ENCODE measurements at regions not wholly inside any gene's neighbourhood (a gene's known extent, or its start where the extent isn't known, plus 50 kb on each side); places are given as distances from the start of the nearest gene placed in this dataset.

GRCh38 chr2:176725873-176726645 is 456.8 kb downstream of the MTX2 start:
- Mint-ChIP-seq H3K27ac (no peak overlapping the region), H3K9me3 (no peaks in the 10 kb centered on the region), H3K4me1 (no peaks in the 10 kb centered on the region), H3K27me3 (no peaks in the 10 kb centered on the region), H3K36me3 (no peaks in the 10 kb centered on the region), H3K4me3 (no peak overlapping the region)
- ATAC-seq (ENCODE audit: low read depth) (no peak), DNase-seq (no peak)
- POLR2A ChIA-PET = no interaction called here

DNA sequence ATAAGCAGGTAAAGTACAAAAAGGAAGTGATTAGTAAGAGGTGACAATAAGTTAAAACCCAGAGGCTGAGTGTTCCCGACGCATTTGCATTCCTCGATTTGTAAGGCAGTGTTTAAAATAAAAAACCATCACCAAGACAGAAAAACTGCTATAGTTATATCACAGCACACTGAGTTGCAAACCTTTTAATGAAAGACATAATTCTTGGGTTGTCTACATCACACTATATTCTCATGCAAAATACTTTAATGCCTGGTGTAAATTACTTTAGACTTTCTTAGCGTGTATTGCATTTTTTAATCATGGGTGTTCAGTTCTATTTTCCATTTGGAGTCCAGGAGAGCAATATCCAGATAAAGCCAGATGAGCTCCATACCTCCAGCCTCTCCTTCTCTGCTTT is 458.5 kb downstream of the MTX2 start:
- no peak overlapping the region for H3K4me3 Mint-ChIP-seq
- H3K36me3 Mint-ChIP-seq = no peaks in the 10 kb centered on the region
- H3K27ac Mint-ChIP-seq = no peak overlapping the region
- POLR2A ChIA-PET = no interaction called here
- DNase-seq = no peak
- no peaks in the 10 kb centered on the region for H3K27me3 Mint-ChIP-seq
- no peak for ATAC-seq (ENCODE audit: low read depth)
- no peaks in the 10 kb centered on the region for H3K9me3 Mint-ChIP-seq
- no peaks in the 10 kb centered on the region for H3K4me1 Mint-ChIP-seq

GRCh38 chr2:176729706-176730569 is 460.7 kb downstream of the MTX2 start:
- Mint-ChIP-seq H3K36me3 (no peaks in the 10 kb centered on the region), H3K27me3 (no peaks in the 10 kb centered on the region), H3K27ac (no peak overlapping the region), H3K4me1 (no peaks in the 10 kb centered on the region), H3K4me3 (no peak overlapping the region), H3K9me3 (no peaks in the 10 kb centered on the region)
- POLR2A ChIA-PET = no interaction called here
- ATAC-seq (ENCODE audit: low read depth) = no peak
- DNase-seq = no peak

GRCh38 chr2:176732780-176733179 is 463.5 kb downstream of the MTX2 start:
- POLR2A ChIA-PET = no interaction called here
- ATAC-seq (ENCODE audit: low read depth) = no peak
- Mint-ChIP-seq H3K4me1 (no peaks in the 10 kb centered on the region), H3K27me3 (no peaks in the 10 kb centered on the region), H3K27ac (no peak overlapping the region), H3K9me3 (no peaks in the 10 kb centered on the region), H3K36me3 (no peaks in the 10 kb centered on the region), H3K4me3 (no peak overlapping the region)
- DNase-seq = no peak

GRCh38 chr2:176733698-176734430 is 464.6 kb downstream of the MTX2 start:
- Mint-ChIP-seq H3K4me3 (no peak overlapping the region), H3K9me3 (peaks cover 3% of the 10 kb centered on the region), H3K27ac (no peak overlapping the region), H3K36me3 (peaks cover 2% of the 10 kb centered on the region), H3K27me3 (no peaks in the 10 kb centered on the region), H3K4me1 (peaks cover 1% of the 10 kb centered on the region)
- POLR2A ChIA-PET = no interaction called here
- no peak for DNase-seq
- ATAC-seq (ENCODE audit: low read depth) = no peak

DNA sequence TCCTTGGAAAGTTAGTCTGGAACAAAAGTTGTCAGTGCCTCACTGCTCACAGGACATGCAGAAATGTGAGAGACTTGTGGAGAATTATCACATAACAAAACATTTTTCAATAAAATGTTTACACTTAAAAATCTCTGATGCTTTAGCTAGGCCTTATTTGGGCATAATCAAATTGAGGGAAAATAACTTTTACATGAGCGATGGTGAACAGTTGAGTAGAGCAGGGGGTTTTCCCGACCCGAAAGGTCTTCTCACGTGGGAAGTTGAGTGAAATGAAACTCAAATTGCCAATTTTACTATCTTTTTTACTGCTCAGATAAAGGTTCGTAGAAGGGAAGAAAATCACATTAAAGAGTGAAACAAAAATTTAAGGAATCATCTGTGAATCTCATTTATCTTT is 465.6 kb downstream of the MTX2 start:
- Mint-ChIP-seq H3K4me3 (no peak overlapping the region), H3K27ac (no peak overlapping the region), H3K9me3 (peaks cover 3% of the 10 kb centered on the region), H3K36me3 (peaks cover 2% of the 10 kb centered on the region), H3K4me1 (peaks cover 1% of the 10 kb centered on the region), H3K27me3 (no peaks in the 10 kb centered on the region)
- ATAC-seq (ENCODE audit: low read depth) (no peak), DNase-seq (no peak)
- POLR2A ChIA-PET = no interaction called here

- H3K27ac Mint-ChIP-seq = no peak overlapping the region
- peaks cover 3% of the 10 kb centered on the region for H3K9me3 Mint-ChIP-seq
- H3K27me3 Mint-ChIP-seq = no peaks in the 10 kb centered on the region
- POLR2A ChIA-PET = no interaction called here
- peaks cover 6% of the 10 kb centered on the region for H3K4me1 Mint-ChIP-seq
- ATAC-seq (ENCODE audit: low read depth) = no peak
- peaks cover 2% of the 10 kb centered on the region for H3K36me3 Mint-ChIP-seq
- no peak overlapping the region for H3K4me3 Mint-ChIP-seq
- no peak for DNase-seq
Observed at GRCh38 chr2:176742271-176742670, 470.3 kb upstream of the HNRNPA3 start.

GRCh38 chr2:176743671-176744070 is 468.9 kb upstream of the HNRNPA3 start:
- no peaks in the 10 kb centered on the region for H3K27me3 Mint-ChIP-seq
- no peaks in the 10 kb centered on the region for H3K36me3 Mint-ChIP-seq
- ATAC-seq (ENCODE audit: low read depth) = no peak
- no peaks in the 10 kb centered on the region for H3K9me3 Mint-ChIP-seq
- DNase-seq = no peak
- peaks cover 6% of the 10 kb centered on the region for H3K4me1 Mint-ChIP-seq
- POLR2A ChIA-PET = no interaction called here
- no peak overlapping the region for H3K27ac Mint-ChIP-seq
- no peak overlapping the region for H3K4me3 Mint-ChIP-seq

- DNase-seq = no peak
- H3K4me3 Mint-ChIP-seq = no peak overlapping the region
- no peaks in the 10 kb centered on the region for H3K9me3 Mint-ChIP-seq
- no peaks in the 10 kb centered on the region for H3K36me3 Mint-ChIP-seq
- H3K27ac Mint-ChIP-seq = no peak overlapping the region
- no peaks in the 10 kb centered on the region for H3K27me3 Mint-ChIP-seq
- POLR2A ChIA-PET = no interaction called here
- no peak for ATAC-seq (ENCODE audit: low read depth)
- H3K4me1 Mint-ChIP-seq = peaks cover 5% of the 10 kb centered on the region
Observed at GRCh38 chr2:176744146-176744545, 468.4 kb upstream of the HNRNPA3 start.

DNA sequence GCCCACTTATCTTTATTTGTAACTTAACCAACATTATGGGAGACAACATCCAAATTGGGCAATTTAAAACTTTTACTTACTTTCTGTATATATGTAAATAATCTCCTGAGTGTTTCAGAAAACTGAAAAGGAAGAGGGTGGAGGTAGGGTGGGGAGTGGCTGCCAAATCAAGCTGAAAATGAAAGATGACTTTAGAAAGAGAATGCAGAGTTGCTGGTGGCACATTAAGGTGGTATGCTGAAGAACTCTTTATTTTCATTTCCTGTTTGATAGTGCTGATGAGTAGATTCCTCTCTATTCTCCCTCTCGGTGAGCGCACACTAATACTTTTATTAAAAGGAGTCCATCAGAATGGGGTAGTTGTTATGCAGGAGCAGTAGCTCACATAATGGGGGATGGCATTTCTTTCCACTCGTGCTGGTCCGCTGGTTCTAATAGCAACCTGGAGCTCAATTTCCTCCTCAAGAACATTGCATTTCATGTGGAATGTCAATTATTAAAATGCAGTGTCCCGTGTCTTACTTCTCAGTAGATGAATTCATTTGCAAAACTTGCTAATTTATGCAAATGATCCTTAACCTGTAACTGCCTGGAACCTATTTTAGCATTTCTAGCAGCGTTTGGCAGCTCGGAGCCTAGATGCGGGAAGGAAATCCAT is 466.9 kb upstream of the HNRNPA3 start:
- Mint-ChIP-seq H3K4me3 (no peak overlapping the region), H3K27me3 (no peaks in the 10 kb centered on the region), H3K27ac (no peak overlapping the region), H3K9me3 (no peaks in the 10 kb centered on the region), H3K36me3 (no peaks in the 10 kb centered on the region), H3K4me1 (peaks cover 8% of the 10 kb centered on the region)
- no peak for DNase-seq
- POLR2A ChIA-PET = no interaction called here
- no peak for ATAC-seq (ENCODE audit: low read depth)

GRCh38 chr2:176746411-176746810 is 466.2 kb upstream of the HNRNPA3 start:
- POLR2A ChIA-PET = no interaction called here
- ATAC-seq (ENCODE audit: low read depth) = no peak
- Mint-ChIP-seq H3K36me3 (no peaks in the 10 kb centered on the region), H3K27me3 (no peaks in the 10 kb centered on the region), H3K4me3 (no peak overlapping the region), H3K4me1 (peaks cover 10% of the 10 kb centered on the region), H3K27ac (no peak overlapping the region), H3K9me3 (no peaks in the 10 kb centered on the region)
- DNase-seq = no peak

- H3K36me3 Mint-ChIP-seq = no peaks in the 10 kb centered on the region
- no peaks in the 10 kb centered on the region for H3K9me3 Mint-ChIP-seq
- H3K27ac Mint-ChIP-seq = no peak overlapping the region
- POLR2A ChIA-PET = no interaction called here
- DNase-seq (no peak), ATAC-seq (ENCODE audit: low read depth) (no peak)
- H3K27me3 Mint-ChIP-seq = no peaks in the 10 kb centered on the region
- no peak overlapping the region for H3K4me3 Mint-ChIP-seq
- peaks cover 10% of the 10 kb centered on the region for H3K4me1 Mint-ChIP-seq
Observed at GRCh38 chr2:176747506-176747905, 465.1 kb upstream of the HNRNPA3 start.

- H3K4me3 Mint-ChIP-seq = no peak overlapping the region
- H3K27me3 Mint-ChIP-seq = no peaks in the 10 kb centered on the region
- H3K9me3 Mint-ChIP-seq = no peaks in the 10 kb centered on the region
- no peak for DNase-seq
- POLR2A ChIA-PET = no interaction called here
- ATAC-seq (ENCODE audit: low read depth) = no peak
- no peaks in the 10 kb centered on the region for H3K36me3 Mint-ChIP-seq
- peaks cover 10% of the 10 kb centered on the region for H3K4me1 Mint-ChIP-seq
- no peak overlapping the region for H3K27ac Mint-ChIP-seq
Observed at GRCh38 chr2:176747928-176748327, 464.7 kb upstream of the HNRNPA3 start.

Measured in activated naive CD8-positive, alpha-beta T cell treated with anti-CD3 and anti-CD28 coated beads, Interleukin-2, amount 10 ng/mL, durations not matched to agents 7 days and 5 days (primary cell).